ENCODE measurements at regions not wholly inside any gene's neighbourhood (a gene's known extent, or its start where the extent isn't known, plus 50 kb on each side); places are given as distances from the start of the nearest gene placed in this dataset.

- Histone ChIP-seq H2AFZ (ENCODE audit: control insufficient read depth, low read length) (no peak overlapping the region), H3K4me1 (ENCODE audit: control insufficient read depth, extremely low read depth, insufficient read depth, low read length) (no peaks in the 10 kb centered on the region), H3K79me2 (ENCODE audit: control insufficient read depth, insufficient read depth, low read length) (no peaks in the 10 kb centered on the region), H3K4me3 (ENCODE audit: control insufficient read depth in 2 of 3, extremely low read depth in 1 of 3, insufficient read depth in 2 of 3, low read depth in 1 of 3, low read length in 3 of 3) (no peak overlapping the region), H3K4me2 (ENCODE audit: control insufficient read depth, extremely low read depth, insufficient read depth, low read depth, low read length) (no peak overlapping the region), H3K27ac (ENCODE audit: control insufficient read depth, insufficient read depth, low read length) (no peak overlapping the region), H3K27me3 (ENCODE audit: control insufficient read depth, extremely low read depth, insufficient read depth, low read length) (no peaks in the 10 kb centered on the region), H4K20me1 (ENCODE audit: control insufficient read depth, extremely low read depth, insufficient read depth, low read length) (no peaks in the 10 kb centered on the region), H3K9ac (ENCODE audit: control insufficient read depth, extremely low read depth, insufficient read depth, low read length) (no peak overlapping the region), H3K9me3 (ENCODE audit: control insufficient read depth, low read depth, low read length) (no peaks in the 10 kb centered on the region), H3K36me3 (ENCODE audit: control insufficient read depth in 2 of 2, extremely low read depth in 1 of 2, insufficient read depth in 2 of 2, low read length in 2 of 2) (no peaks in the 10 kb centered on the region), H3K9me1 (ENCODE audit: control insufficient read depth, extremely low read depth, insufficient read depth, low read length) (no peaks in the 10 kb centered on the region)
- DNase-seq (ENCODE audit: low read depth, low spot score) (no peak), FAIRE-seq (no peak)
- TF ChIP-seq CTCF (optimal IDR thresholded peaks at IDR 0.05 in 1 of 3, IDR thresholded peaks at IDR 0.05 in 1 of 3, conservative IDR thresholded peaks at IDR 0.05 in 1 of 3; ENCODE audit: extremely low read depth in 1 of 3, insufficient read depth in 2 of 3, low read length in 3 of 3) (no peak), EZH2 (IDR thresholded peaks at IDR 0.05; ENCODE audit: low read length) (no peak)
- dilution Hi-C loops (cut with MboI; ENCODE audit: extremely low pct_ligation_motif_present, low sequenced_read_pairs) = no loop called here
These were observed 350.2 kb downstream of the DTWD2 start for GRCh38 chr5:118637947-118638670.

- TF ChIP-seq CTCF (optimal IDR thresholded peaks at IDR 0.05 in 1 of 3, IDR thresholded peaks at IDR 0.05 in 1 of 3, conservative IDR thresholded peaks at IDR 0.05 in 1 of 3; ENCODE audit: extremely low read depth in 1 of 3, insufficient read depth in 2 of 3, low read length in 3 of 3) (no peak), EZH2 (IDR thresholded peaks at IDR 0.05; ENCODE audit: low read length) (no peak)
- no peaks in the 10 kb centered on the region for H3K79me2 ChIP-seq (ENCODE audit: control insufficient read depth, insufficient read depth, low read length)
- no peaks in the 10 kb centered on the region for H3K27me3 ChIP-seq (ENCODE audit: control insufficient read depth, extremely low read depth, insufficient read depth, low read length)
- no peak overlapping the region for H2AFZ ChIP-seq (ENCODE audit: control insufficient read depth, low read length)
- DNase-seq (ENCODE audit: low read depth, low spot score) (no peak), FAIRE-seq (no peak)
- no peak overlapping the region for H3K9ac ChIP-seq (ENCODE audit: control insufficient read depth, extremely low read depth, insufficient read depth, low read length)
- H3K4me2 ChIP-seq (ENCODE audit: control insufficient read depth, extremely low read depth, insufficient read depth, low read depth, low read length) = no peak overlapping the region
- H4K20me1 ChIP-seq (ENCODE audit: control insufficient read depth, extremely low read depth, insufficient read depth, low read length) = no peaks in the 10 kb centered on the region
- no peaks in the 10 kb centered on the region for H3K9me1 ChIP-seq (ENCODE audit: control insufficient read depth, extremely low read depth, insufficient read depth, low read length)
- H3K4me1 ChIP-seq (ENCODE audit: control insufficient read depth, extremely low read depth, insufficient read depth, low read length) = no peaks in the 10 kb centered on the region
- H3K36me3 ChIP-seq (ENCODE audit: control insufficient read depth in 2 of 2, extremely low read depth in 1 of 2, insufficient read depth in 2 of 2, low read length in 2 of 2) = no peaks in the 10 kb centered on the region
- H3K4me3 ChIP-seq (ENCODE audit: control insufficient read depth in 2 of 3, extremely low read depth in 1 of 3, insufficient read depth in 2 of 3, low read depth in 1 of 3, low read length in 3 of 3) = no peak overlapping the region
- dilution Hi-C loops (cut with MboI; ENCODE audit: extremely low pct_ligation_motif_present, low sequenced_read_pairs) = no loop called here
- H3K9me3 ChIP-seq (ENCODE audit: control insufficient read depth, low read depth, low read length) = no peaks in the 10 kb centered on the region
- H3K27ac ChIP-seq (ENCODE audit: control insufficient read depth, insufficient read depth, low read length) = no peak overlapping the region
These were observed 359.5 kb downstream of the DTWD2 start for GRCh38 chr5:118628660-118629354.

Measured in keratinocyte (primary cell).